Endothelial cell of umbilical vein (primary cell): ENCODE measurements at regions not wholly inside any gene's neighbourhood (a gene's known extent, or its start where the extent isn't known, plus 50 kb on each side); places are given as distances from the start of the nearest gene placed in this dataset.

Source experiments
- BruUV-seq: library from RNA; stranded (reverse); fragments of 400-500 nt; replicated peaks from 2 replicates; lab custom pipeline; 2021; lab: Mats Ljungman, UMichigan
- CTCF ChIA-PET: fragments of 300-600, 350-600 bp; sonication (Branson Sonifier 250); formaldehyde crosslinking; loops from one replicate; lab custom pipeline; 2021; ENCODE audit warnings: antibody characterized with exemption, inconsistent platforms; lab: Charles Lee
- POLR2A ChIA-PET: fragments of 300-600, 350-600 bp; sonication (Branson Sonifier 250); formaldehyde crosslinking; loops from one replicate; lab custom pipeline; 2021; ENCODE audit warnings: antibody characterized with exemption, inconsistent platforms; lab: Charles Lee
- DNase-seq: peaks from one replicate; pipeline ENCODE4 v3.0.0-alpha.2; 2011; ENCODE audit warnings: low read depth, low spot score
- FAIRE-seq: peaks from 2 replicates; lab custom pipeline; 2011; peaks lifted over from hg19 to GRCh38; lab: Jason Lieb, UNC
- H2AFZ ChIP-seq: 2 replicates; pipeline ENCODE4 v1.6.0; 2012; ENCODE audit warnings: low read depth, low read length, control low read depth, inconsistent platforms
- H3K27ac ChIP-seq: 2 replicates; pipeline ENCODE4 v1.5.1; 2011; ENCODE audit warnings: low read depth, mild to moderate bottlenecking, control low read depth, low read length, moderate library complexity; ENCODE audit not compliant: insufficient read depth
- H3K27me3 ChIP-seq, 2 experiments: 2 replicates each; pipeline versions ENCODE4 v1.6.0 to v1.6.1; 2011; ENCODE audit warnings: low read length in 2 of 2, mixed read lengths in 1 of 2; ENCODE audit not compliant: control insufficient read depth in 2 of 2, insufficient read depth in 2 of 2
- H3K36me3 ChIP-seq, 2 experiments: 2 replicates in 1 of 2; 3 replicates in 1 of 2; pipeline ENCODE4 v1.5.1; 2011; ENCODE audit warnings: low read length in 2 of 2, mild to moderate bottlenecking in 1 of 2, moderate library complexity in 1 of 2; ENCODE audit not compliant: control insufficient read depth in 2 of 2, insufficient read depth in 2 of 2; ENCODE audit errors: extremely low read depth in 1 of 2
- H3K4me1 ChIP-seq: 3 replicates; pipeline ENCODE4 v1.5.1; 2011; ENCODE audit warnings: mild to moderate bottlenecking, low read length; ENCODE audit not compliant: control insufficient read depth, insufficient read depth; ENCODE audit errors: extremely low read depth
- H3K4me2 ChIP-seq: 2 replicates; pipeline ENCODE4 v1.6.1; 2011; ENCODE audit warnings: low read length, control low read depth, mixed read lengths; ENCODE audit not compliant: insufficient read depth
- H3K4me3 ChIP-seq, 3 experiments: fragments of 200-600 bp in 1 of 3; sonication (generic), shearing (Covaris generic) in 1 of 3; replicated peaks in 1 of 3; 2 replicates each; pipeline ENCODE4 v1.5.1; 2011 to 2016; ENCODE audit warnings: control low read depth in 3 of 3, low read length in 3 of 3, mild to moderate bottlenecking in 2 of 3, inconsistent platforms in 1 of 3, low read depth in 1 of 3, moderate library complexity in 1 of 3; ENCODE audit not compliant: insufficient read depth in 1 of 3
- H3K79me2 ChIP-seq: 2 replicates; pipeline ENCODE4 v1.6.0; 2012; ENCODE audit warnings: low read length, inconsistent platforms; ENCODE audit not compliant: control insufficient read depth, insufficient read depth
- H3K9ac ChIP-seq: replicated peaks from 2 replicates; pipeline ENCODE3; 2011; ENCODE audit warnings: low read length, control low read depth; ENCODE audit not compliant: insufficient read depth; ENCODE audit errors: extremely low read depth
- H3K9me1 ChIP-seq: replicated peaks from 3 replicates; pipeline ENCODE4 v1.6.0; 2011; ENCODE audit warnings: mild to moderate bottlenecking, low read length; ENCODE audit not compliant: control insufficient read depth, insufficient read depth; ENCODE audit errors: extremely low read depth
- H3K9me3 ChIP-seq: replicated peaks from 2 replicates; pipeline ENCODE4 v1.5.1; 2012; ENCODE audit warnings: low read length, inconsistent platforms; ENCODE audit not compliant: control insufficient read depth, insufficient read depth
- H4K20me1 ChIP-seq: replicated peaks from 2 replicates; pipeline ENCODE3; 2011; ENCODE audit warnings: mild to moderate bottlenecking, low read length; ENCODE audit not compliant: control insufficient read depth, insufficient read depth; ENCODE audit errors: extremely low read depth
- EZH2 ChIP-seq: IDR thresholded peaks from 2 replicates; pipeline ENCODE4 v1.6.1; 2012; ENCODE audit warnings: borderline replicate concordance, low read depth, mild to moderate bottlenecking, moderate library complexity, low read length, inconsistent platforms; ENCODE audit not compliant: severe bottlenecking
- GATA2 ChIP-seq: IDR thresholded peaks from 2 replicates; pipeline ENCODE4 v1.7.0; 2011; ENCODE audit warnings: low read depth, mild to moderate bottlenecking, moderate library complexity, mixed read lengths, low read length; ENCODE audit not compliant: insufficient read length, insufficient read depth
- JUN ChIP-seq: IDR thresholded peaks from 2 replicates; pipeline ENCODE4 v1.6.1; 2011; ENCODE audit warnings: borderline replicate concordance, low read depth; ENCODE audit not compliant: insufficient read length, insufficient read depth
- POLR2A ChIP-seq: IDR thresholded peaks from 2 replicates; pipeline ENCODE4 v1.6.1; 2012; ENCODE audit warnings: low read depth, mild to moderate bottlenecking, control low read depth, low read length
- POLR2AphosphoS5 ChIP-seq: IDR thresholded peaks from 2 replicates; pipeline ENCODE4 v1.6.1; 2012; ENCODE audit warnings: low read depth, mild to moderate bottlenecking, control low read depth, low read length, moderate library complexity; ENCODE audit not compliant: insufficient read depth
- dilution Hi-C: fragments of 300-500 bp; cut with MboI; formaldehyde crosslinking; loops from one replicate; pipeline ENCODE4 v1.15.0; 2019; ENCODE audit warnings: low sequenced_read_pairs; ENCODE audit not compliant: extremely low pct_ligation_motif_present
- intact Hi-C: fragments of 100-400 bp; cut with micrococcal nuclease; formaldehyde crosslinking; loops from one replicate; pipeline ENCODE4 v1.10.0; 2022
- TF ChIP-seq, protein P1 (sequence below): IDR thresholded peaks from 2 replicates; pipeline ENCODE4 v1.6.1; 2011; ENCODE audit not compliant: insufficient read depth, insufficient read length
- TF ChIP-seq, protein P2 (sequence below), 2 donors: IDR thresholded peaks; 1 replicate in 1 of 2; 2 replicates in 1 of 2; pipeline ENCODE4 v1.5.1; 2011; ENCODE audit warnings: low read length in 2 of 2, mild to moderate bottlenecking in 2 of 2, moderate library complexity in 2 of 2, control low read depth in 1 of 2, inconsistent platforms in 1 of 2, low read depth in 1 of 2; ENCODE audit not compliant: insufficient read depth in 1 of 2; ENCODE audit errors: extremely low read depth in 1 of 2

DNA sequence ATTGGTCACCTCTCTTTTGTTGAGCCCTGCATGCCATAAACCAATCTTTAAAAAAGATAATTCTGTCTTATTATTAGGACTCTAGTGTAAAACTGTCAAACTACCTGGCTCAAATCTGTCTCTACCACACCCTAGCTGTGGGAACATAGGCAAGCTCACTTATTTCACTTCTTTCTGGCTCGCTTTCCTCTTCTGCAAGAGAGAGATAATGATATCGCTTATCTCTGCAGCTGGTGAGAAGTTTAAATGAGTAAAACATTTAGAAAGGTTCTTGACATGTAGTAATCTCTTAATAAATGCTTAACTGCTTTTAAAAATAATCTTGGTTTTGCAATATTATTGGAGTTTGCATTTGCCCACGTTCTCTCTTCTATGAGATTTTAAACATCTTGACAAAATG lies 1109.2 kb downstream of the RAPGEF2 start:
- Histone ChIP-seq H3K9ac (no peak overlapping the region), H3K4me3 (no peak overlapping the region), H3K36me3 (no peaks in the 10 kb centered on the region), H3K9me3 (no peaks in the 10 kb centered on the region), H3K9me1 (no peaks in the 10 kb centered on the region), H3K27ac (no peak overlapping the region), H3K79me2 (no peaks in the 10 kb centered on the region), H4K20me1 (no peaks in the 10 kb centered on the region), H2AFZ (no peak overlapping the region), H3K4me2 (no peak overlapping the region), H3K4me1 (no peaks in the 10 kb centered on the region), H3K27me3 (no peaks in the 10 kb centered on the region)
- DNase-seq (no peak), FAIRE-seq (no peak)
- intact Hi-C loops: no loop called here
- no TSS peak for BruUV-seq
- POLR2A ChIA-PET: no interaction called here
- no peak for TF ChIP-seq GATA2
- TF ChIP-seq, protein P1, sequence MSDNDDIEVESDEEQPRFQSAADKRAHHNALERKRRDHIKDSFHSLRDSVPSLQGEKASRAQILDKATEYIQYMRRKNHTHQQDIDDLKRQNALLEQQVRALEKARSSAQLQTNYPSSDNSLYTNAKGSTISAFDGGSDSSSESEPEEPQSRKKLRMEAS: no peak
- no peak for TF ChIP-seq JUN
- no peak for TF ChIP-seq EZH2
- no peak for TF ChIP-seq POLR2AphosphoS5
- no peak for TF ChIP-seq POLR2A
- TF ChIP-seq, protein P2, sequence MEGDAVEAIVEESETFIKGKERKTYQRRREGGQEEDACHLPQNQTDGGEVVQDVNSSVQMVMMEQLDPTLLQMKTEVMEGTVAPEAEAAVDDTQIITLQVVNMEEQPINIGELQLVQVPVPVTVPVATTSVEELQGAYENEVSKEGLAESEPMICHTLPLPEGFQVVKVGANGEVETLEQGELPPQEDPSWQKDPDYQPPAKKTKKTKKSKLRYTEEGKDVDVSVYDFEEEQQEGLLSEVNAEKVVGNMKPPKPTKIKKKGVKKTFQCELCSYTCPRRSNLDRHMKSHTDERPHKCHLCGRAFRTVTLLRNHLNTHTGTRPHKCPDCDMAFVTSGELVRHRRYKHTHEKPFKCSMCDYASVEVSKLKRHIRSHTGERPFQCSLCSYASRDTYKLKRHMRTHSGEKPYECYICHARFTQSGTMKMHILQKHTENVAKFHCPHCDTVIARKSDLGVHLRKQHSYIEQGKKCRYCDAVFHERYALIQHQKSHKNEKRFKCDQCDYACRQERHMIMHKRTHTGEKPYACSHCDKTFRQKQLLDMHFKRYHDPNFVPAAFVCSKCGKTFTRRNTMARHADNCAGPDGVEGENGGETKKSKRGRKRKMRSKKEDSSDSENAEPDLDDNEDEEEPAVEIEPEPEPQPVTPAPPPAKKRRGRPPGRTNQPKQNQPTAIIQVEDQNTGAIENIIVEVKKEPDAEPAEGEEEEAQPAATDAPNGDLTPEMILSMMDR (IDR thresholded peaks at IDR 0.05; ENCODE audit: extremely low read depth in 1 of 2, insufficient read depth in 1 of 2, low read depth in 1 of 2, low read length in 2 of 2): no peak
- dilution Hi-C loops: no loop called here
- CTCF ChIA-PET: no interaction called here
